Sigmoid colon (tissue), 6 donors: ENCODE measurements at regions not wholly inside any gene's neighbourhood (a gene's known extent, or its start where the extent isn't known, plus 50 kb on each side); places are given as distances from the start of the nearest gene placed in this dataset.

ENCODE experiments used
- DNase-seq: peaks from one replicate; pipeline ENCODE4 v3.0.0-alpha.2; 2019
- H3K27ac ChIP-seq, 4 donors: fragments of 200-600 bp; sonication (generic); one replicate each; pipeline ENCODE4 v1.5.1; 2016 to 2019; ENCODE audit warnings: mild to moderate bottlenecking in 1 of 4
- H3K27me3 ChIP-seq, 3 donors: fragments of 200-600 bp; sonication (generic); one replicate each; pipeline ENCODE4 v1.5.1; 2019; ENCODE audit warnings: mild to moderate bottlenecking in 1 of 3
- H3K36me3 ChIP-seq, 4 donors: fragments of 200-600 bp; sonication (generic); one replicate each; pipeline ENCODE4 v1.5.1; 2016 to 2019
- H3K4me1 ChIP-seq, 4 donors: fragments of 200-600 bp; sonication (generic); one replicate each; pipeline ENCODE4 v1.5.1; 2017 to 2019
- H3K4me3 ChIP-seq, 4 donors: fragments of 200-600 bp; sonication (generic); one replicate each; pipeline ENCODE4 v1.5.1; 2017 to 2019; ENCODE audit warnings: mild to moderate bottlenecking in 2 of 4, moderate library complexity in 1 of 4
- H3K9me3 ChIP-seq, 4 donors: fragments of 200-600 bp in 3 of 4; sonication (generic) in 3 of 4; one replicate each; pipeline versions ENCODE4 v1.5.1 to v1.6.1; 2013 to 2019
- EP300 ChIP-seq, 4 donors: sonication (generic); formaldehyde crosslinking; IDR thresholded peaks; one replicate each; pipeline ENCODE4 v1.6.1; 2017; ENCODE audit warnings: antibody characterized with exemption in 4 of 4
- POLR2A ChIP-seq, 2 donors: fragments of 450-650 bp; IDR thresholded peaks; one replicate each; pipeline ENCODE4 v1.6.1; 2016; ENCODE audit warnings: antibody characterized with exemption in 2 of 2, mild to moderate bottlenecking in 2 of 2, moderate library complexity in 2 of 2
- POLR2AphosphoS5 ChIP-seq, 4 donors: sonication (generic); formaldehyde crosslinking; IDR thresholded peaks; one replicate each; pipeline ENCODE4 v1.6.1; 2017; ENCODE audit warnings: antibody characterized with exemption in 4 of 4
- WGBS, 2 donors: extraction: QIAGEN DNeasy Blood & Tissue Kit; methylation state at CpG; one replicate each; pipeline ENCODE4 v1.1.7; 2013; 5-methylcytosine and 5-hydroxymethylcytosine counted together
- intact Hi-C: fragments of 100-400 bp; cut with DNase I; formaldehyde crosslinking; loops from one replicate; pipeline ENCODE4 v1.15.1; 2023
- TF ChIP-seq, protein P1 (sequence below), 4 experiments: fragments of 450-650 bp in 3 of 4; fragments of 200-600 bp in 1 of 4; IDR thresholded peaks; one replicate each; pipeline ENCODE4 v1.5.1; 2016 to 2019; ENCODE audit warnings: antibody characterized with exemption in 4 of 4, mild to moderate bottlenecking in 3 of 4, moderate library complexity in 2 of 4
- donor health status: healthy with polysubstance abuse.
- donor health status: healthy.

DNA sequence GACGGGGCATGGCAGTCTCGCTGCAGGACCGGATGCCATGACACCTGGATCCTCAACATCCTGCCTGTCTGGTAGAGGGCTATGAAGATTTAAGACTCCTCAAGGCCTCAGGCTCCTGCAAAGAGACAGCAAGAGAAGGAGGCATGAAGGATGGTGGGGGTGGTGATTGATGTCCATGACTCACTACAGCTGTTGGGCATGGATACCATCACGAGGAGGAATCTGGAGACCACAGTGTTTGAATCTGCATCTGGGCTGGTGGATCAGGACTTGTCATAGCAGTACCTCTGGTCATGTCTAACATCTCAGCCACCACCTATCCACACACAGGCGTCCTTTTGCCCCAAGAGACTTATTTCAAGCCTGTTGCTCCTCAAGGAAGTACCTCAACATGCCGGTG is 50.2 kb upstream of the WSCD1 start:
- Histone ChIP-seq H3K27ac (no peak overlapping the region), H3K9me3 (no peaks in the 10 kb centered on the region), H3K36me3 (no peaks in the 10 kb centered on the region), H3K4me1 (no peaks in the 10 kb centered on the region), H3K27me3 (no peaks in the 10 kb centered on the region), H3K4me3 (no peak overlapping the region)
- DNase-seq = no peak
- intact Hi-C loops = no loop called here
- TF ChIP-seq, protein P1, sequence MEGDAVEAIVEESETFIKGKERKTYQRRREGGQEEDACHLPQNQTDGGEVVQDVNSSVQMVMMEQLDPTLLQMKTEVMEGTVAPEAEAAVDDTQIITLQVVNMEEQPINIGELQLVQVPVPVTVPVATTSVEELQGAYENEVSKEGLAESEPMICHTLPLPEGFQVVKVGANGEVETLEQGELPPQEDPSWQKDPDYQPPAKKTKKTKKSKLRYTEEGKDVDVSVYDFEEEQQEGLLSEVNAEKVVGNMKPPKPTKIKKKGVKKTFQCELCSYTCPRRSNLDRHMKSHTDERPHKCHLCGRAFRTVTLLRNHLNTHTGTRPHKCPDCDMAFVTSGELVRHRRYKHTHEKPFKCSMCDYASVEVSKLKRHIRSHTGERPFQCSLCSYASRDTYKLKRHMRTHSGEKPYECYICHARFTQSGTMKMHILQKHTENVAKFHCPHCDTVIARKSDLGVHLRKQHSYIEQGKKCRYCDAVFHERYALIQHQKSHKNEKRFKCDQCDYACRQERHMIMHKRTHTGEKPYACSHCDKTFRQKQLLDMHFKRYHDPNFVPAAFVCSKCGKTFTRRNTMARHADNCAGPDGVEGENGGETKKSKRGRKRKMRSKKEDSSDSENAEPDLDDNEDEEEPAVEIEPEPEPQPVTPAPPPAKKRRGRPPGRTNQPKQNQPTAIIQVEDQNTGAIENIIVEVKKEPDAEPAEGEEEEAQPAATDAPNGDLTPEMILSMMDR (IDR thresholded peaks at IDR 0.05) = no peak
- TF ChIP-seq POLR2A (IDR thresholded peaks at IDR 0.05) (no peak), EP300 (IDR thresholded peaks at IDR 0.05) (no peak), POLR2AphosphoS5 (IDR thresholded peaks at IDR 0.05) (no peak)
- WGBS, 2 donors = 86 to 87% methylated on average over 6 of the region's 6 CpGs

DNA sequence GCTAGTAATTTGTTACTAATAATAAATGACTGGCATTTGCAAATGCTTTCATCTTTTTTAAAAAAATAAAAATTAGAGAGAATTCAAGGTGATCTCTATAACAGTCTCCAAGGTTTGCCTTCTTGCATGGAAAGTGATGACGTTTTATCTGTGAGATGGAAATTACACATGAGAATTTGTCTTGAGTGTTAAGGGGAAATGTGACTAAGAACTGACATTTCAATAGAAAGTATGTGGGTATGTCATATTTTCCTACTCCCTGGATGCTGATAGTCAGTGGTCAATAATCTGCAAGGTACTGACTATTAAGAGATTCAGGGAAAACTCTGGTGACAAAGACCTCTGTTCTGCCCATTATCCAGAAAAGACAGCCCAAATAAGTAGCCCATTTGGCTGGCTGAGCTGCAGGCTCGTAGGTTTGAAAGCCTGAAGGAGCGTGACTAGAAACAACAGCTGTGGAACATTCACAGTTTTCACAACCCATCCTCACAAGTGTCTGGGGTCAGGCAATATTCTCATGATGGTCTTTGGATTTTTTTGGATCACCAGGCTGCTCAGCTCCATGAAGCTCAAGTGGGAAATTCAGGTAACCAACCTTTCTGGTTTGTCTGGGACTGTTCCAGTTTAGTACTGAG is 49.7 kb upstream of the WSCD1 start:
- no peaks in the 10 kb centered on the region for H3K9me3 ChIP-seq
- no peak for DNase-seq
- H3K27me3 ChIP-seq = no peaks in the 10 kb centered on the region
- no peak overlapping the region for H3K27ac ChIP-seq
- WGBS, 2 donors = 56 to 64% methylated on average over 3 of the region's 3 CpGs
- no peak overlapping the region for H3K4me3 ChIP-seq
- H3K4me1 ChIP-seq = no peaks in the 10 kb centered on the region
- no peaks in the 10 kb centered on the region for H3K36me3 ChIP-seq
- intact Hi-C loops = no loop called here
- TF ChIP-seq POLR2A (IDR thresholded peaks at IDR 0.05) = no peak
- no peak for TF ChIP-seq POLR2AphosphoS5 (IDR thresholded peaks at IDR 0.05)
- TF ChIP-seq, protein P1 (IDR thresholded peaks at IDR 0.05) = no peak
- no peak for TF ChIP-seq EP300 (IDR thresholded peaks at IDR 0.05)
